ENCODE measurements at regions not wholly inside any gene's neighbourhood (a gene's known extent, or its start where the extent isn't known, plus 50 kb on each side); places are given as distances from the start of the nearest gene placed in this dataset.

DNA sequence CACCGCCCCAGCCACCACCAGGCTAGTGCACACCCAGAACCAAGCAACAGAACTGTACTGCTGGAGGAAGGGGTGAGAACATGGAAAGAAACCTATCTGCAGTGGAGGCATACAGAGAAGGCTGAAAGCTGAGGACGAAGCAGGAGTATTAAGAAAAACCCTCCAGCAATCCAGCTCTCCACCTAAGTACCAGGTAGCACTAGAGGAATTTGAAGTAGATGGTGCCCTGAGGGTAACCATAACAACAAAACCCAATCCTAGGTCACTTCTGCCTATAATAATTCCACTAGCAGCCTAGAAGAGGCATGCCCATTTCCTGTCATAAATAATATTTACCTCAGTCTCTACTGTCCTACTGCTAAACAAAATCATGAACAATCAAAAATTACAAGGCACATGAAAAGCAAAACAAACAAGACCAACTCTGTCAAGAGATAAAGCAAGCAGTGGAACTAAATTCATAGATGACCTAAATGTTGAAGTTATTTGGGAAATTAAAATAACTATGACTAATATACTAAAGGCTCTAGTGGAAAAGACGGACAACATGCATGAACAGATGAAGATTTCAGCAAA is 51.1 kb downstream of the HYCC1 start:
- no peak for DNase-seq

DNA sequence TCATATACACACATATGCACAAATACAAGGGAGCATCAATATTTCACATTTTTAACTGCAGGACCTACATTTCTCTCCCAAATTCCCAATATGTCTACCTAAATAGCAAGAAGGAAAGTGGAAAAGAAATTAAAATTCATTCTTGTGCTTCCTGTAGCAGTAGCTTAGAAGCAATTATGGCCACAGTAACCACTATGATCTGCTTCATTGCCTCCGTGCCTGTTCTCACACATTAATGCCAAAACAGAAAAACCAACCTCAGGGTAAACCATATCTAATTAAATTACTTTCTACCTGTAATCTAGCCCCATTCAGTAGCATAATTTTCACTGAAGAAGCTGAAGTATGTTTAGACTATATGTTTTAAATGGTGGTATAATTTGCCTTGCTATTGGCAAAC is 55.2 kb downstream of the HYCC1 start:
- no peak for DNase-seq

GRCh38 chr7:22954251-22954650 is 59.7 kb downstream of the HYCC1 start:
- DNase-seq = no peak

DNA sequence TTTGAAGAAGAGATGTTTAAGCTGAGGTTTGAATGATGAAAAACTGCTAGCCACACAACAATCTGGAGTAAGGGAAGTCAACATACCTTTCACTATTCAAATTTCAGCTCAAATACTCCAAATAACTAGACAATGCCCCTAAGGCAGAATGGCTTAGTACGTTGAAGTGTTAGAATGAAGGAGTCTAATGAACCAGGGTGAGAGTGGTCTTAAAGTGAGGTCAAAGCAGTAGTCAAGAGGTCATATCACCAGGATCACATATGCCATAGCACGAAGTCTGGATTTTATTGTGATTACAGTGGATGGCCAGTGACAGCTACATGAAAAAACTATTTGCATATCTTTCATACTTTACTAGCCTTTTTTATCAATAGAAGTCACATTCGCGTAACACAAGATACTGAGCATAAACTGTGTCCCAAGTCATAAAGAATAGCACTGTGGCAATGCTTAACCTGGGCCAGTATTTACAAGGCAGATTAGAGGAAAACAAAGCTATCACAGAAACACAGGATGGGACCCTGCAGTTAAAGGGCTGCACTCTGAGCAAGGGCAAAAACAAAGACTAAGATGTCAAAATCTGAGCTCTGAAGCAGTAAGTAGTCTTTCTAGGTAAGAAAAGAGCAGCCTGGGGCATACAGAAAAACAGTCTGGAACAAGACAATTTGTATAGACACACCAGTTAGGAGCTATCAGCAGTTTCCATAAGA is 61.5 kb downstream of the HYCC1 start:
- DNase-seq = no peak

- DNase-seq = no peak
Observed at GRCh38 chr7:22949944-22950343, 64.0 kb downstream of the HYCC1 start.

- DNase-seq = no peak
Observed at GRCh38 chr7:22949221-22949620, 64.7 kb downstream of the HYCC1 start.

DNA sequence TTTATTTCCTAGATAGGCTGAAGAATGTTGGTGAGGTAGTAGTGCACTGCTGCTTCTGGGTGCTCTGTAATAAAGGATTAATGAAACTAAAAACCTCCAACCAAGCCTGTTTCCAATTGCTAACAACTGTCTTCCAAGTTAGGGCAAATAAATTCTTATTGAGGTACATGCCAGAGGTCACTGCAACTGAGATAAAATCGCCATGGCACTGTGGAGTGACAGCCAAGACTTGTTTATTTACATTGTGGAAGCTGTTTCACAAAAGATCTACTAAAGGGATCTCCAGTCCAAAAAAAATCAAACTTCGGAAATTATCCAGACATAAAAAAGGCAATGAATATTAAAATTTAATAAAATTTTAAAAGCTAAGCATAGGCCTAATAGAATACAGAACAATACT is 65.2 kb downstream of the HYCC1 start:
- no peak for DNase-seq

DNA sequence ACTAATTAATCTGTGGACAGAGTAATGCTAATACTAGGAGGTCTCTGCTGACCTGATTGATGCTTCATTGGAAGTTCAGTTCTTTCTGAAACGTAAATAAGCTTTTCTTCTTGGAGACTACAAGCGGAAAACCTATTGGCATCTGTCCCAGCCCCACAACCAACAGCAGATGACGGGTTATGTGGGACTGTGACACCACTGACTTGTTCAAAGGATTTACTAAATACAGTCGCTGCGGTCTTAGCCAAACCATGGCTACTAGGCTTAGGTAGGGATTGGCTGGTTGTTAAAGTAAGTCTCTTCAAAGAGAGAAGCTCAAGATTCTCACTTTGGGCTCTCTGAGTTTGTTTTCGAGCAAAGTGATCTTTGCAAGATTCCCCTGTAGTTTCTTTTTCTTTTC is 68.3 kb downstream of the HYCC1 start:
- DNase-seq = no peak

DNA sequence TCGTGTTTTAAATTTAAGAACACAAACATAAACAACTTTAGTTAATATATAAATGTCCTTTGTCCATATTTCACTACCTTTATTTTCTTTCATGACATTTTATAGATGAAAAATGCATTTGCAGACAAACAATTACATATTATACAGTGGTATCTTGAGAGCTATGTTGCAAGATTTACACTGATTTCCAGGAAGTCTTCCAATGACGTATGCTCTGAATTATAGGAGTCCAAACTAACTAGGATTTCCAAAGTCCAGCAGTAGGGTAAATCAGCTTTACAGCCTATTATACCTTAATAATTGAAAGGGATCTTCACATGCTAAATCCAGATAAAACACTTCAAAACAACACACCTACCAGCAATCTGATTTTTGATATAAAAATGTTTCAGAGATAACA is 69.4 kb downstream of the HYCC1 start:
- DNase-seq = no peak

DNA sequence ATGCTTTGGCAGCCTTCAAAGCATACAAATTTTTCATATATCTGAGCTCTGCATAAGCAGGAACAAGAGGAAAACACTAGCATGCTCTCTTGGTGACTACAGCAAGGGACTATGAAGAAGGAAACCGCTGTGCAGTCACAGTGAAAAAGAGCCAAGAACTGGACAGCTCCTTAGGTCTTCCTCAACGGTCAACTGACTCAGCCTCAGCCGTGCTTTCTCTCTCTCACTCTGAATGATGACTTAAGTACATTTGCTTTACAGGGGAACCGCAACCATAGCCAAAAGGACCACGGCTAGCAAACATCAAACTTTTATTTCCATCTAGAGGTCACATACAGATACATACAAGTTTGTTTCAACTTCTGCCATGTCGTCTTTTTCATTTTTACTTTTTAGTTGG is 69.9 kb downstream of the HYCC1 start:
- no peak for DNase-seq

DNA sequence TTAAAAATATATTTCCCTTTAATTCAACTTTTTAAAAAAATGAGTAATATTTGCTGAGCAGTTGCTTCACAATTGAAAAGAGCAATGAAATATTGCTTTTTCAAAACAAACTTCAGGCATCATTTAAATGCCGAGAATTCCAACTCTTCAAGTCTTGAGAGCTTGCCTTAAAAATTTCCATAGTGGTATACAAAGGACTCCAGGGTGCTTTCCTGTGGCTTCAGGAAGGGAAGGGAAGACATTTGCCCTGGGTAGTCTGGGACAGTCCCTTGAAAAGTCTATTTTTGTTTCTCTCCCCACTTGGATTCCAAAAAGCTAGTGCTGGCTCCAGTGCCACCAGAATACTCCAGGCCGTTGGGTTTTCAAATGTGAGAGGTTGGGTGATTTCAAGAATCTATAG is 71.7 kb downstream of the HYCC1 start:
- DNase-seq = no peak

GRCh38 chr7:22939842-22940241 is 74.1 kb downstream of the HYCC1 start:
- no peak for DNase-seq

- no peak for DNase-seq
Observed at GRCh38 chr7:22937946-22938345, 76.0 kb downstream of the HYCC1 start.

DNA sequence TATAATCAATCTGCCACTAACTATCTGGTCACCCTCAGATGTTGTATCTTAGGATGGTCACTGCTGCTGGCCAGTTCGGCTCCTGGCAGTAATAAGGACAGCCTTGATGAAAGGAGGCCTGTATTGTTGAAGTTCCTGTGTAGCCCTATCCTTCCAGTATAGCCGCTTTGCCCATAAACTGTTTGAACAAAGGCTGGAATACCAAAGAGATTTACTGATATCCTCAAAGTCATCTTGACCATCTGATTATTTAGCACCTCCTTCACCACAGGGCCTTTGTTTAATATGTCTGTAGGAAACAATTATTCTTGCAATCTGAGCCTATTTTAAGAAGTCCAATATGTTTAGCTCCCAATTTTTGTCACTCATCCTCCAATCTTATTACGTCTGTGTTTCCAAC is 77.7 kb downstream of the HYCC1 start:
- DNase-seq = no peak

DNA sequence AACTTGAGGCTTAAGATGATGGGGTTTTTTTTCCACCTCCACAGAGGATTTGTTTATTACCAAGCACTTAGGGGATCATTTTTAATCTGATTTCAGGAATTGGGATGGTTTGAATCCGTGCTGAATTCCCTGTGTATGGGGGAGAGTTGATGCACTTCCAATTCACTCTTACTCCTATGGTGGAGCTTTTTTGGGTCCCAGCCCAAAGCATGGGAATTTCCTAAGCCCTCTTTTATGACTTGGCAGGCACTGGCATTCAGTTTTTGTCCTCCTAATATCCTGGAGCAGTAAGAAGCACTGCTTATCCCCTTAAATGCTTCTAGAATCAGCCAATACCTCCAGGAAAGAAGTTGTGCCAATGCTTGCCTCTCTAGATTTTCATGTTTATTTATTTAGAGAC is 78.7 kb downstream of the HYCC1 start:
- no peak for DNase-seq

DNA sequence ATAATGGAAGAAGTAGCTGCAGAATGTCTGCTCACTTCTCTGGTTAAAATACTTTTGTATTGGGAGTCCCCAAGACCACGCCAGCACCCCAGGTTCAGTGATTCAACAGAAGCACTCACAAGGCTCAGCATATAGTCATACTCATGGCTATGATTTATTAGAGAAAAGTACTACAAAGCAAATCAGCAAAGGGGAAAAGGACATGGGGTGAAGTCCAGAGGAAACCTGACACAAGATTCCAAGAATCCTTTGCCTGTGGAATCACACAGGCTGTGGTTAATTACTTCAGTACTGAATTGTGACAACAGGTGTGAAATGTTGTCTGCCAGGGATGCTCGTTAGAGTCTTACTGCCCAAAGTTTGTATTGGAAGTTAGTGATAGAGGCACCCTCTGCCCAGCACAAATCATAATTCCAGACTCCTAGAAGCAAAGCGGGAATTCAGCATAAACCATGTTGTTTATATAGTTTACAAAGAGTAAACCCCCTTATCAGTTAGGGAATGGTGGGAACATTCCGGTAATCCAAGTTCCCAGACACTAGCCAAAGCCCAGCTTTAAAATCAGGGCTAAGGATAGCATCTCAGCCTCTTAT is 79.4 kb downstream of the HYCC1 start:
- DNase-seq = no peak

- DNase-seq = no peak
Observed at GRCh38 chr7:22934023-22934422, 79.9 kb downstream of the HYCC1 start.

- no peak for DNase-seq
Observed at GRCh38 chr7:22932896-22933295, 81.0 kb downstream of the HYCC1 start.

DNA sequence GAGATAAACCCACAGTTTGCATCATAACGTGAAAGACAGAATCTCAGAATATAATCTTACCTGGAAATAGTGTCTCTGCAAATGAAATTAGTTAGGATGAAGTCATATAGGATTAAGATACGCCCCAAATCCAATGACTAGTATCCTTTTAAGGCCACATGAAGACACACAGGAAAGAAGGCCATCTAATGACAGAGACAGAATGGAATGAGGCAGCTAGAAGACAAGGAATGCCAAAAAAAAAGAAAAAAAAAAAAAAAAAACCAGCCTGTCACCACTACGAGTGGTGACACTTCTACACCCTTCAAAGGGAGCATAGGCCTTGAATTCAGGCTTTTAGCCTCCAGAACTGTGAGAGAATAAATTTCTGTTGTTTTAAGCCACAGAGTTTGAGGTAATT is 82.9 kb downstream of the HYCC1 start:
- no peak for DNase-seq

DNA sequence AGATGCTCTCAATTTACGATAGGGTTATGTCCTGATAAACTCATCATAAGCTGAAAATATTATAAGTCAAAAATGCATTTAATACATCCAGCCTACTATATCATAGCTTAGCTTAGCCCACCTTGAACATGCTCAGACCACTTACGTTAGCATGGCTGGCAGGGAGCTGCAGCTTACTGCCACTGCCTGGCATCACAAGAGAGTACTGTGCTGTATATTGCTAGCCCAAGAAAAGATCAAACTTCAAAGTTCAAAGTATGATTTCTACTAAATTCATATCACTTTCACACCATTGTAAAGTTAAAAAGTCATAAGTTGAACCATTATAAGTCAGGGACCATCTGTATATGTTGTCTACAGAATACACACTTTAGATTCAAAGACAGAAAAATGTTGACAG is 91.6 kb downstream of the HYCC1 start:
- DNase-seq = no peak

GRCh38 chr7:22921386-22922086 is 92.4 kb downstream of the HYCC1 start:
- DNase-seq = no peak

- no peak for DNase-seq
Observed at GRCh38 chr7:22920672-22921071, 93.3 kb downstream of the HYCC1 start.

- DNase-seq = no peak
Observed at GRCh38 chr7:22913158-22913557, 90.5 kb upstream of the TOMM7 start.

- no peak for DNase-seq
Observed at GRCh38 chr7:22911889-22912288, 89.2 kb upstream of the TOMM7 start.

Data from NCI-H748 treated with DMSO at 0.1 percent for 48 hours (cell line).